ENCODE measurements at regions not wholly inside any gene's neighbourhood (a gene's known extent, or its start where the extent isn't known, plus 50 kb on each side); places are given as distances from the start of the nearest gene placed in this dataset.

DNA sequence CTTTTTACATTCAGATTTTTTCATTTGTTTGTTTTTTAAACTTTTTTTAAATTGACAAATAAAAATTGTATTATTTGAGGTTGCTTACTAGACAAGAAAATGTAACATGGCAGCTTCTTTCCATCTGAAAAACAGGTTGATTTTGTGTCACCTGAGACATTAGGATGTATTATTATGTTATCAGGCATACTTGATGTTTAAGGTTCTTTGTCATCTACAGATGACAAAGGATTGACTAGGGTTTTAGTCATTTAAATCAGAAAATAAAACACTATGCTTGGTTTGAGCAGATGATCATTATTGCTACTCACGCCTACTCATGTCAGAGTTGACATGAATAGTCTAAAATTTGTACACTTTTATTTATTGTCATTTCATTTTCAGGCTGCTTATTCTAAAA lies 1494.5 kb downstream of the SLITRK5 start:
- TF ChIP-seq, protein P1, sequence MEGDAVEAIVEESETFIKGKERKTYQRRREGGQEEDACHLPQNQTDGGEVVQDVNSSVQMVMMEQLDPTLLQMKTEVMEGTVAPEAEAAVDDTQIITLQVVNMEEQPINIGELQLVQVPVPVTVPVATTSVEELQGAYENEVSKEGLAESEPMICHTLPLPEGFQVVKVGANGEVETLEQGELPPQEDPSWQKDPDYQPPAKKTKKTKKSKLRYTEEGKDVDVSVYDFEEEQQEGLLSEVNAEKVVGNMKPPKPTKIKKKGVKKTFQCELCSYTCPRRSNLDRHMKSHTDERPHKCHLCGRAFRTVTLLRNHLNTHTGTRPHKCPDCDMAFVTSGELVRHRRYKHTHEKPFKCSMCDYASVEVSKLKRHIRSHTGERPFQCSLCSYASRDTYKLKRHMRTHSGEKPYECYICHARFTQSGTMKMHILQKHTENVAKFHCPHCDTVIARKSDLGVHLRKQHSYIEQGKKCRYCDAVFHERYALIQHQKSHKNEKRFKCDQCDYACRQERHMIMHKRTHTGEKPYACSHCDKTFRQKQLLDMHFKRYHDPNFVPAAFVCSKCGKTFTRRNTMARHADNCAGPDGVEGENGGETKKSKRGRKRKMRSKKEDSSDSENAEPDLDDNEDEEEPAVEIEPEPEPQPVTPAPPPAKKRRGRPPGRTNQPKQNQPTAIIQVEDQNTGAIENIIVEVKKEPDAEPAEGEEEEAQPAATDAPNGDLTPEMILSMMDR (IDR thresholded peaks at IDR 0.05) = no peak
- no peak for TF ChIP-seq POLR2AphosphoS5 (IDR thresholded peaks at IDR 0.05)
- TF ChIP-seq POLR2A (IDR thresholded peaks at IDR 0.05) = no peak
- TF ChIP-seq EP300 (IDR thresholded peaks at IDR 0.05; ENCODE audit: low read depth) = no peak
